WTC11 (cell line): ENCODE measurements at regions not wholly inside any gene's neighbourhood (a gene's known extent, or its start where the extent isn't known, plus 50 kb on each side); places are given as distances from the start of the nearest gene placed in this dataset.

ENCODE experiments used
- CBFB ChIP-seq: sonication (generic); formaldehyde crosslinking; IDR thresholded peaks from 2 replicates; pipeline ENCODE4 v1.8.1; 2022; ENCODE audit warnings: mild to moderate bottlenecking, low read depth, missing genetic modification reagents
- ESRRA ChIP-seq: sonication (generic); formaldehyde crosslinking; IDR thresholded peaks from 2 replicates; pipeline ENCODE4 v1.8.1; 2022; ENCODE audit warnings: mild to moderate bottlenecking, missing genetic modification reagents, borderline replicate concordance
- MXD4 ChIP-seq: fragments of 250-450 bp; sonication (Bioruptor Pico); IDR thresholded peaks from 2 replicates; pipeline ENCODE4 v1.8.0; 2021; ENCODE audit warnings: mild to moderate bottlenecking, moderate library complexity, borderline replicate concordance
- NR2C2 ChIP-seq: sonication (generic); formaldehyde crosslinking; IDR thresholded peaks from 2 replicates; pipeline ENCODE4 v1.8.0; 2022; ENCODE audit warnings: mild to moderate bottlenecking, missing genetic modification reagents
- SP1 ChIP-seq: sonication (generic); formaldehyde crosslinking; conservative IDR thresholded peaks from 2 replicates; pipeline ENCODE4 v1.8.1; 2022; ENCODE audit warnings: missing genetic modification reagents
- ZBTB21 ChIP-seq: sonication (generic); formaldehyde crosslinking; IDR thresholded peaks from 2 replicates; pipeline ENCODE4 v1.8.1; 2023; ENCODE audit warnings: mild to moderate bottlenecking, missing genetic modification reagents, borderline replicate concordance
- ZNF121 ChIP-seq: sonication (generic); formaldehyde crosslinking; IDR thresholded peaks from 2 replicates; pipeline ENCODE4 v1.8.0; 2023; ENCODE audit warnings: missing genetic modification reagents
- TF ChIP-seq, protein P1 (sequence below): sonication (generic); formaldehyde crosslinking; IDR thresholded peaks from 2 replicates; pipeline ENCODE4 v1.8.1; 2022; ENCODE audit warnings: missing genetic modification reagents, borderline replicate concordance
- TF ChIP-seq, protein P2 (sequence below): fragments of 200-600 bp; IDR thresholded peaks from 2 replicates; pipeline ENCODE4 v1.8.0; 2022; ENCODE audit warnings: antibody characterized with exemption
- TF ChIP-seq, protein P3 (sequence below): fragments of 250-450 bp; sonication (Bioruptor Pico); IDR thresholded peaks from 2 replicates; pipeline ENCODE4 v1.9.0; 2021; ENCODE audit warnings: moderate library complexity, mild to moderate bottlenecking, inconsistent platforms, borderline replicate concordance
- TF ChIP-seq, protein P4 (sequence below): sonication (generic); formaldehyde crosslinking; IDR thresholded peaks from 2 replicates; pipeline ENCODE4 v1.8.1; 2023; ENCODE audit warnings: mild to moderate bottlenecking, missing genetic modification reagents, moderate library complexity

DNA sequence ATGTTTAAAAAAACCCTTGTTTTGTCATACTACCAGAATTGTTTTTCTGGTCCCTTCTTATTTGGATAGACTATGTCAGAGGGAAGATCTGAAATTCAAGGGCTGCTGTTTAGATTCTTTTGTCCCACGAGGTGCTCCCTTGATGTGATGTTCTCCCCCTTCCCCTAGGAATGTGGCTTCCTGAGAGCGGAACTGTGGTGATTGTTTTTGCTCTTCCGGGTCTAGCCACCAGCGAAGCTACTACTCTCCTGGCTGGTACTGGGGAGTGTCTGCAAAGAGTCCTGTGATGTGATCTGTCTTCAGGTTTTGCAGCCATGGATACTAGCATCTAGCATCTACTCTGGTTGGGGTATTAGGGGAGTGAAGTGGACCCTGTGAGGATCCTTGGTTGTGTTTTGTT is 271.1 kb downstream of the DCAF12L2 start:
- TF ChIP-seq ESRRA (CRISPR knock-in tag) (no peak), ZNF121 (no peak), SP1 (no peak), CBFB (no peak), NR2C2 (CRISPR knock-in tag) (no peak), MXD4 (CRISPR knock-in tag) (no peak), ZBTB21 (no peak)
- TF ChIP-seq, protein P1, sequence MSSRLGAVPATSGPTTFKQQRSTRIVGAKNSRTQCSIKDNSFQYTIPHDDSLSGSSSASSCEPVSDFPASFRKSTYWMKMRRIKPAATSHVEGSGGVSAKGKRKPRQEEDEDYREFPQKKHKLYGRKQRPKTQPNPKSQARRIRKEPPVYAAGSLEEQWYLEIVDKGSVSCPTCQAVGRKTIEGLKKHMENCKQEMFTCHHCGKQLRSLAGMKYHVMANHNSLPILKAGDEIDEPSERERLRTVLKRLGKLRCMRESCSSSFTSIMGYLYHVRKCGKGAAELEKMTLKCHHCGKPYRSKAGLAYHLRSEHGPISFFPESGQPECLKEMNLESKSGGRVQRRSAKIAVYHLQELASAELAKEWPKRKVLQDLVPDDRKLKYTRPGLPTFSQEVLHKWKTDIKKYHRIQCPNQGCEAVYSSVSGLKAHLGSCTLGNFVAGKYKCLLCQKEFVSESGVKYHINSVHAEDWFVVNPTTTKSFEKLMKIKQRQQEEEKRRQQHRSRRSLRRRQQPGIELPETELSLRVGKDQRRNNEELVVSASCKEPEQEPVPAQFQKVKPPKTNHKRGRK (CRISPR knock-in tag), result no peak
- TF ChIP-seq, protein P2, sequence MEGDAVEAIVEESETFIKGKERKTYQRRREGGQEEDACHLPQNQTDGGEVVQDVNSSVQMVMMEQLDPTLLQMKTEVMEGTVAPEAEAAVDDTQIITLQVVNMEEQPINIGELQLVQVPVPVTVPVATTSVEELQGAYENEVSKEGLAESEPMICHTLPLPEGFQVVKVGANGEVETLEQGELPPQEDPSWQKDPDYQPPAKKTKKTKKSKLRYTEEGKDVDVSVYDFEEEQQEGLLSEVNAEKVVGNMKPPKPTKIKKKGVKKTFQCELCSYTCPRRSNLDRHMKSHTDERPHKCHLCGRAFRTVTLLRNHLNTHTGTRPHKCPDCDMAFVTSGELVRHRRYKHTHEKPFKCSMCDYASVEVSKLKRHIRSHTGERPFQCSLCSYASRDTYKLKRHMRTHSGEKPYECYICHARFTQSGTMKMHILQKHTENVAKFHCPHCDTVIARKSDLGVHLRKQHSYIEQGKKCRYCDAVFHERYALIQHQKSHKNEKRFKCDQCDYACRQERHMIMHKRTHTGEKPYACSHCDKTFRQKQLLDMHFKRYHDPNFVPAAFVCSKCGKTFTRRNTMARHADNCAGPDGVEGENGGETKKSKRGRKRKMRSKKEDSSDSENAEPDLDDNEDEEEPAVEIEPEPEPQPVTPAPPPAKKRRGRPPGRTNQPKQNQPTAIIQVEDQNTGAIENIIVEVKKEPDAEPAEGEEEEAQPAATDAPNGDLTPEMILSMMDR, result no peak
- TF ChIP-seq, protein P3, sequence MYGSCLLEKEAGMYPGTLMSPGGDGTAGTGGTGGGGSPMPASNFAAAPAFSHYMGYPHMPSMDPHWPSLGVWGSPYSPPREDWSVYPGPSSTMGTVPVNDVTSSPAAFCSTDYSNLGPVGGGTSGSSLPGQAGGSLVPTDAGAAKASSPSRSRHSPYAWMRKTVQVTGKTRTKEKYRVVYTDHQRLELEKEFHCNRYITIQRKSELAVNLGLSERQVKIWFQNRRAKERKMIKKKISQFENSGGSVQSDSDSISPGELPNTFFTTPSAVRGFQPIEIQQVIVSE, result no peak
- TF ChIP-seq, protein P4, sequence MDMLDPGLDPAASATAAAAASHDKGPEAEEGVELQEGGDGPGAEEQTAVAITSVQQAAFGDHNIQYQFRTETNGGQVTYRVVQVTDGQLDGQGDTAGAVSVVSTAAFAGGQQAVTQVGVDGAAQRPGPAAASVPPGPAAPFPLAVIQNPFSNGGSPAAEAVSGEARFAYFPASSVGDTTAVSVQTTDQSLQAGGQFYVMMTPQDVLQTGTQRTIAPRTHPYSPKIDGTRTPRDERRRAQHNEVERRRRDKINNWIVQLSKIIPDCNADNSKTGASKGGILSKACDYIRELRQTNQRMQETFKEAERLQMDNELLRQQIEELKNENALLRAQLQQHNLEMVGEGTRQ (CRISPR knock-in tag), result no peak
